Esophagus muscularis mucosa (tissue), 3 donors: ENCODE measurements at regions not wholly inside any gene's neighbourhood (a gene's known extent, or its start where the extent isn't known, plus 50 kb on each side); places are given as distances from the start of the nearest gene placed in this dataset.

Source experiments
- CTCF ChIP-seq, 3 experiments: fragments of 200-600 bp in 2 of 3; fragments of 450-650 bp in 1 of 3; sonication (generic) in 2 of 3; IDR thresholded peaks; one replicate each; pipeline ENCODE4 v1.5.1; 2017 to 2019; ENCODE audit warnings: antibody characterized with exemption in 3 of 3, mild to moderate bottlenecking in 2 of 3, moderate library complexity in 1 of 3
- POLR2A ChIP-seq: fragments of 450-650 bp; IDR thresholded peaks from one replicate; pipeline ENCODE4 v1.6.1; 2017; ENCODE audit warnings: antibody characterized with exemption, moderate library complexity, mild to moderate bottlenecking, low read depth
- POLR2AphosphoS5 ChIP-seq, 2 donors: sonication (generic); formaldehyde crosslinking; IDR thresholded peaks; one replicate each; pipeline ENCODE4 v1.6.1; 2017; ENCODE audit warnings: antibody characterized with exemption in 2 of 2

GRCh38 chr14:83689265-83689664 lies 1840.7 kb upstream of the FLRT2 start:
- TF ChIP-seq POLR2AphosphoS5 (IDR thresholded peaks at IDR 0.05) (no peak), CTCF (IDR thresholded peaks at IDR 0.05) (no peak), POLR2A (no peak)
